ENCODE measurements at regions not wholly inside any gene's neighbourhood (a gene's known extent, or its start where the extent isn't known, plus 50 kb on each side); places are given as distances from the start of the nearest gene placed in this dataset.

GRCh38 chr11:38332046-38332445, 1734.0 kb upstream of the RAG2 start:
- Histone ChIP-seq H3K36me3 (replicated peaks; ENCODE audit: control insufficient read depth, insufficient read depth, low read length) (no peaks in the 10 kb centered on the region), H3K4me3 (ENCODE audit: insufficient read depth, low read depth, low read length) (no peak overlapping the region), H3K27me3 (ENCODE audit: control insufficient read depth, insufficient read depth, low read length) (no peaks in the 10 kb centered on the region)
- DNase-seq, result no peak

GRCh38 chr11:38330578-38330977, 1732.5 kb upstream of the RAG2 start:
- no peak for DNase-seq
- H3K36me3 ChIP-seq (replicated peaks; ENCODE audit: control insufficient read depth, insufficient read depth, low read length), result no peaks in the 10 kb centered on the region

DNA sequence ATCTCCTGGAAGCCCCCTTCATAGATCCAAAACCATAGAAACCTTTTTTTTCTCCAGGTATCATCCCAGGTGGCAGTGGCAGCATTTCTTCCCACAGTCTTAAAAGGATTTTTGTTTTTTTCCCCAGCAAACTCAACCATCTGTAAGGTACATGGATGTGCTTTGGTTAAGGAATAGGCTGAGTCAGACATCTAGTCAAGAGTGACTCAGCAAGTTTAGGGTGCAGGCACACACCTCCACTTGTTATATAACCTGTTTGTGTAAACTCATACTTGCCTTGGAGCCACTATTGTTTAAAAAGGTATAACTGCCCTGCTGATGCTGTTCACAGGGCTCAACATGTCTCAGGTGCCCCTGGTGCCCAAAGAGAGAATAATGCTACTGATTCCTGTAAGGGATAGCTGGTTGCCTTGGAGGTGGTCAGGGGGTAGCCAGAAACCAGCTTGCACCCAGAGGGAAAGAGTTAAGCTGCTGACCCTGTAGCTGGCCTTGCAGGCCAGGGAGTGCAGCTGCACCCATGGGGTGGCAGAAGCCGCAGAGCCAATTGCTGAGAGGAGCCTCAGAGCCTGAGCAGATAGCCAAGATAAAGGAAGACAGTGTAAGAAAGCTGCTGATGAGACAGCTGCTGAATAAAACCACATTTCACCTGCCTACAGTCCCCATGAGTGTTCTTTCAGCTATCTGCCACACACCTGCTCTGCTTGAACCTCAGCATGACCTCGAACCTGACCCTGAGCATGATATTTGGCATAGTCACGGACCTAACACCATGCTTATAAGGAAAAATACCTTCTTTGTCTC, 1726.1 kb upstream of the RAG2 start:
- no peaks in the 10 kb centered on the region for H3K27me3 ChIP-seq (ENCODE audit: control insufficient read depth, insufficient read depth, low read length)
- H3K4me3 ChIP-seq (ENCODE audit: insufficient read depth, low read depth, low read length), result no peak overlapping the region
- H3K36me3 ChIP-seq (replicated peaks; ENCODE audit: control insufficient read depth, insufficient read depth, low read length), result no peaks in the 10 kb centered on the region
- no peak for DNase-seq

More at GRCh38 chr11:38330578-38330977, 1732.5 kb upstream of the RAG2 start:
- no peak overlapping the region for H3K4me3 ChIP-seq (ENCODE audit: insufficient read depth, low read depth, low read length)
- no peaks in the 10 kb centered on the region for H3K27me3 ChIP-seq (ENCODE audit: control insufficient read depth, insufficient read depth, low read length)

- no peak for DNase-seq
- Histone ChIP-seq H3K36me3 (replicated peaks; ENCODE audit: control insufficient read depth, insufficient read depth, low read length) (no peaks in the 10 kb centered on the region; the same call in 1 of the 2 replicates), H3K4me3 (ENCODE audit: insufficient read depth, low read depth, low read length) (no peak overlapping the region), H3K27me3 (ENCODE audit: control insufficient read depth, insufficient read depth, low read length) (no peaks in the 10 kb centered on the region)
Observed at GRCh38 chr11:38315151-38315550, 1717.1 kb upstream of the RAG2 start.

- no peaks in the 10 kb centered on the region for H3K36me3 ChIP-seq (replicated peaks; ENCODE audit: control insufficient read depth, insufficient read depth, low read length)
- no peak for DNase-seq
Observed at GRCh38 chr11:38307455-38307854, 1709.4 kb upstream of the RAG2 start.

GRCh38 chr11:38305682-38306081, 1707.6 kb upstream of the RAG2 start:
- H3K27me3 ChIP-seq (ENCODE audit: control insufficient read depth, insufficient read depth, low read length), result no peaks in the 10 kb centered on the region
- no peak for DNase-seq
- no peak overlapping the region for H3K4me3 ChIP-seq (ENCODE audit: insufficient read depth, low read depth, low read length)
- H3K36me3 ChIP-seq (replicated peaks; ENCODE audit: control insufficient read depth, insufficient read depth, low read length), result no peaks in the 10 kb centered on the region

More at GRCh38 chr11:38307455-38307854, 1709.4 kb upstream of the RAG2 start:
- Histone ChIP-seq H3K4me3 (ENCODE audit: insufficient read depth, low read depth, low read length) (no peak overlapping the region), H3K27me3 (ENCODE audit: control insufficient read depth, insufficient read depth, low read length) (no peaks in the 10 kb centered on the region)

DNA sequence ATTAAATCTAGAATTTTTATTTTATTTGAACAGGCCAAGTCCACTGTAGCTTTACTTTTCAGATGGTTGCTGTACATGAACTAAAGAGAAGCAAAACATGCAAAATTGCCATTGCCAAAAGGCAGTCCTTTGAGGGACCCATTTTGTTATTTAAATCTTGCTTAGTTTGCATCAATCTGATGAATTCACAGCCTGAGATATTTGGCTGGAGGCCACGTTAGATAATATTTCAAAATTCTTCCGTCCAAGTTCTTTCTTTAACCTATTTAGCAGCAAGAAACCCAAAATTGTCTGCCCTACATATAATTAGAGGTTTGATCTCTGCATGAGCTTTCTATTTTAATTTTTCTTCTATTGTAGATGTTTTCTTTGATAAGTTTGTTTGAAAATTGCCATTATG, 1706.9 kb upstream of the RAG2 start:
- DNase-seq, result no peak
- H3K36me3 ChIP-seq (replicated peaks; ENCODE audit: control insufficient read depth, insufficient read depth, low read length), result no peaks in the 10 kb centered on the region
- no peak overlapping the region for H3K4me3 ChIP-seq (ENCODE audit: insufficient read depth, low read depth, low read length)
- H3K27me3 ChIP-seq (ENCODE audit: control insufficient read depth, insufficient read depth, low read length), result no peaks in the 10 kb centered on the region

GRCh38 chr11:38302564-38302963, 1704.5 kb upstream of the RAG2 start:
- H3K27me3 ChIP-seq (ENCODE audit: control insufficient read depth, insufficient read depth, low read length), result no peaks in the 10 kb centered on the region
- H3K36me3 ChIP-seq (replicated peaks; ENCODE audit: control insufficient read depth, insufficient read depth, low read length), result no peaks in the 10 kb centered on the region
- DNase-seq, result no peak
- H3K4me3 ChIP-seq (ENCODE audit: insufficient read depth, low read depth, low read length), result no peak overlapping the region

- Histone ChIP-seq H3K4me3 (ENCODE audit: insufficient read depth, low read depth, low read length) (no peak overlapping the region), H3K27me3 (ENCODE audit: control insufficient read depth, insufficient read depth, low read length) (no peaks in the 10 kb centered on the region), H3K36me3 (replicated peaks; ENCODE audit: control insufficient read depth, insufficient read depth, low read length) (no peaks in the 10 kb centered on the region)
- DNase-seq, result no peak
Observed at GRCh38 chr11:38300570-38300969, 1702.5 kb upstream of the RAG2 start.

DNA sequence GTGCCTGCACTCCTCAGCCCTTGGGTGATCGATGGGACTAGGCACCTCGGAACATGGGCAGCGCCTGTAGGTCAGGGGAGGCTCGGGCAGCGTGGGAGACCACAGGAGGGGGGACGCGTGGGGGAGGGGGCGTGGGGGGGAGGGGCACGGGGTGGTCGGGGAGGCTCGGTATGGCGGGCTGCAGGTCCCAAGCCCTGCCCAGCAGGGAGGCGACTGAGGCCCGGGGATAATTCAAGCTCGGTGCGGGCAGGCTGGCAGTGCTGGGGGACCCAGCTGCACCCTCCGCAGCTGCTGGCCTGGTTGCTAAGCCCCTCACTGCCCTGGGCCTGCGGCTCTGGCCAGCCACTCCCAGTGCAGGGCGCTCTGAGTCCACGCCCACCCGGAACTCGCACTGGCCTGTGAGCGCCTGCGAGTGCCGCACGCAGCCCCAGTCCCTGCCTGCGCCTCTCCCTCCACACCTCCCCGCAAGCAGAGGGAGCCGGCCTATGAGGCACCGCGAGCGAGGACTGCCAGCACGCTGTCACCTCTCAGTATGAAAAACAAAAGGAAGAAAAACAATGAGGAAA, 1698.3 kb upstream of the RAG2 start:
- Histone ChIP-seq H3K36me3 (replicated peaks; ENCODE audit: control insufficient read depth, insufficient read depth, low read length) (no peaks in the 10 kb centered on the region), H3K4me3 (ENCODE audit: insufficient read depth, low read depth, low read length) (no peak overlapping the region), H3K27me3 (ENCODE audit: control insufficient read depth, insufficient read depth, low read length) (no peaks in the 10 kb centered on the region)
- DNase-seq, result no peak

DNA sequence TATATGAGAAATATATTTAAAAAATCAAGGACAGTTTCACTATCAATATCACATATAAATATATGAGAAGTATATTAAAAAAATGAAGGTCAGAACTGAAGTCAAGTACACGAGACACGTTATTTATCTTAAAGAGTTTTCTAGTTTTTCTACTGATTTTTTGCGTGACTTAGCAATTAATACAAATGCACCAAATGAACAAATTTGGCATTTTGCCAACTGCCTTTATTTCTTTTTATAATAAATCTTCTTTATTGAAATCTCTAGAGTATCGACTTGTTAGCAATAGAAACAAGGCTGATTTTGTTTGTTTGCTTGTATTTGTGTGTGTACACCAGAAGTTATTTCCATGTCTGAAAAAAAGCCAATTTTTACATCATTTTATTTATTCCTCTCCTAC, 1684.7 kb upstream of the RAG2 start:
- DNase-seq, result no peak
- Histone ChIP-seq H3K27me3 (ENCODE audit: control insufficient read depth, insufficient read depth, low read length) (no peaks in the 10 kb centered on the region), H3K4me3 (ENCODE audit: insufficient read depth, low read depth, low read length) (no peak overlapping the region), H3K36me3 (replicated peaks; ENCODE audit: control insufficient read depth, insufficient read depth, low read length) (no peaks in the 10 kb centered on the region)

DNA sequence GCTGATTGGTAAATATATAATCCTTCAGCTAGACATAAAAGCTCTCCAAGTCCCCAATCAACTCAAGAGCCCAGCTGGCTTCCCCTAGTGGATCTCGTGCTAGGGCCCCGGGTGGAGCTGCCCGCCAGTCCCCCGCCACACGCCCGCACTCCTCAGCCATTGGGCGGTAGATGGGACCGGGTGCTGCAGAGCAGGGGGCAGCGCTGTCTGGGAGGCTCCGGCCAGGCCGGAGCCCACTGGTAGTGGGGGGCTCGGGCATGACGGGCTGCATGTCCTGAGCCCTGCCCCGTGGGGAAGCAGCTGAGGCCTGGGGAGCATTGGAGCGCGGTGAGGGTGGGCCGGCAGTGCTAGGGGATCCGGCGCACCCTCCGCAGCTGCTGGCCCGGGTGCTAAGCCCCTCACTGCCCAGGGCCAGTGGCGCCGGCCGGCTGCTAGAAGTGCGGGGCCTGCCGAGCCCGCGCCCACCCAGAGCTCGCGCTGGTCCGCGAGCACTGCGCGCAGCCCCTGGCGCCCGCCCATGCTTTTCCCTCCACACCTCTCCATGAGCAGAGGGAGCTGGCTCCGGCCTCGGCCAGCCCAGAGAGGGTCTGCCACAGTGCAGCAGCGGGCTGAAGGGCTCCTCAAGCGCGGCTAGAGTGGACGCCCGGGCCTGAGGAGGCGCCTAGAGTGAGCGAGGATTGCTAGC, 1680.6 kb upstream of the RAG2 start:
- Histone ChIP-seq H3K4me3 (ENCODE audit: insufficient read depth, low read depth, low read length) (no peak overlapping the region), H3K27me3 (ENCODE audit: control insufficient read depth, insufficient read depth, low read length) (no peaks in the 10 kb centered on the region), H3K36me3 (replicated peaks; ENCODE audit: control insufficient read depth, insufficient read depth, low read length) (no peaks in the 10 kb centered on the region)
- no peak for DNase-seq

GRCh38 chr11:38274031-38274430, 1676.0 kb upstream of the RAG2 start:
- no peaks in the 10 kb centered on the region for H3K27me3 ChIP-seq (ENCODE audit: control insufficient read depth, insufficient read depth, low read length)
- DNase-seq, result no peak
- H3K36me3 ChIP-seq (replicated peaks; ENCODE audit: control insufficient read depth, insufficient read depth, low read length), result no peaks in the 10 kb centered on the region
- H3K4me3 ChIP-seq (ENCODE audit: insufficient read depth, low read depth, low read length), result no peak overlapping the region

DNA sequence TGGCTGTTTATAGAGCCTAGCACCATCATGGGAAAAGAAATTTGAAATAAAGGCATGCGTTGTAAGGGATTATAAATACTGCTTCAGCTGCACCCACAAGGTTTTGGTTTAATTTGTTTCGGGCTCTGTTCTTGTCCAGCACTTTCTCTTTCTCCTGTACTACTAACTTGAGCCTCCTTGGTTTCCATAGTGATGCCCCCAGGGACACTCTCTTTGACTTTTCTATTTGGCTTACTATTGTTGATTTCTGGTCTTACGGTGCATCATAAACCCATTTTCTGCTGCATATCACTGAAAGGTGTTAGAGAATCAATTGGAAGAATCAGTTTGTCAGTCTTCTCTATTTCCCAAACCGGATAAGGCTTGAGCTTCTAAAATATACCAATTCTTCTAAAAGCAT, 1674.3 kb upstream of the RAG2 start:
- Histone ChIP-seq H3K4me3 (ENCODE audit: insufficient read depth, low read depth, low read length) (no peak overlapping the region), H3K27me3 (ENCODE audit: control insufficient read depth, insufficient read depth, low read length) (no peaks in the 10 kb centered on the region), H3K36me3 (replicated peaks; ENCODE audit: control insufficient read depth, insufficient read depth, low read length) (no peaks in the 10 kb centered on the region)
- no peak for DNase-seq

DNA sequence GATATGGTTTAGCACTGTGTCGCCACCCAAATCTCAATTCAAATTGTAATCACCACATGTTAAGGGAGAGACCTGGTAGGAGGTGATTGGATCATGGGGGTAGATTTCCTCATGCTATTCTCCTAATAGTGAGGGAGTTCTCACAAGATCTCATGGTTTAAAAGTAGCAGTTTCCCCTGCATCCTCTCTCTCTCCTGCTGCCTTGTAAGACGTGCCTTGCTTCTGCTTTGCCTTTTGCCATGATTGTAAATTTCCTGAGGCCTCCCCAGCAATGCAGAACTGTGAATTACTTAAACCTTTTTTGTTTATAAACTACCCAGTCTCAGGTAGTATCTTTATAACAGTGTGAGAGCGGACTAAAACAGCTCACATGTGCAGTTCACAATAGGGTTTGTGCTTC, 1668.7 kb upstream of the RAG2 start:
- Histone ChIP-seq H3K27me3 (ENCODE audit: control insufficient read depth, insufficient read depth, low read length) (no peaks in the 10 kb centered on the region), H3K36me3 (replicated peaks; ENCODE audit: control insufficient read depth, insufficient read depth, low read length) (no peaks in the 10 kb centered on the region), H3K4me3 (ENCODE audit: insufficient read depth, low read depth, low read length) (no peak overlapping the region)
- no peak for DNase-seq

Measured in H7 (cell line).